HCT116 (cell line): ENCODE measurements at regions not wholly inside any gene's neighbourhood (a gene's known extent, or its start where the extent isn't known, plus 50 kb on each side); places are given as distances from the start of the nearest gene placed in this dataset.

Experiments used
- ATAC-seq: fragments of 200-7000 bp; cut with Tn5 transposase; 2 replicates; pipeline ENCODE4 v1.9.1; 2020; ENCODE audit warnings: mild to moderate bottlenecking, moderate library complexity
- BruUV-seq: library from RNA; stranded (reverse); fragments of 400-500 nt; replicated peaks from 2 replicates; lab custom pipeline; 2021; lab: Mats Ljungman, UMichigan
- CTCF ChIA-PET: fragments of 300-600 bp; sonication (Branson Sonifier 250); formaldehyde crosslinking; loops from one replicate; lab custom pipeline; 2021; ENCODE audit warnings: antibody characterized with exemption; lab: Charles Lee
- POLR2A ChIA-PET: fragments of 300-600, 350-600 bp; sonication (Branson Sonifier 250); formaldehyde crosslinking; loops from one replicate; lab custom pipeline; 2021; ENCODE audit warnings: antibody characterized with exemption; lab: Charles Lee
- RAD21 ChIA-PET, 2 experiments: fragments of 300-600 bp; sonication (Branson Sonifier 250); formaldehyde crosslinking; loops; one replicate each; lab custom pipeline; 2023; ENCODE audit warnings: low total read pairs in 2 of 2; ENCODE audit not compliant: uncharacterized antibody in 2 of 2, unreplicated experiment in 2 of 2, low non-redundant PET in 1 of 2; lab: Charles Lee
- DNase-seq: peaks from one replicate; pipeline ENCODE4 v3.0.0-alpha.2; 2010; ENCODE audit warnings: low read depth, low spot score
- H2AFZ ChIP-seq: fragments of 200-600 bp; shearing (Covaris generic), sonication (generic); 2 replicates; pipeline ENCODE4 v1.6.1; 2017; ENCODE audit warnings: low read depth, mixed run types, mixed read lengths, antibody characterized with exemption, low read length; ENCODE audit not compliant: poor library complexity, severe bottlenecking
- H3K27ac ChIP-seq: 2 replicates; pipeline ENCODE4 v1.5.1; 2012; ENCODE audit warnings: low read depth, low read length
- H3K27me3 ChIP-seq: fragments of 200-600 bp; sonication (generic); 2 replicates; pipeline ENCODE4 v1.6.1; 2016; ENCODE audit warnings: mixed run types, low read length, mixed read lengths; ENCODE audit not compliant: insufficient read depth
- H3K36me3 ChIP-seq, 2 experiments: fragments of 200-500 bp in 1 of 2; fragments of 200-600 bp in 1 of 2; sonication (Bioruptor generic) in 1 of 2; sonication (generic) in 1 of 2; 2 replicates each; pipeline versions ENCODE4 v1.5.1 to v1.6.1; 2014 to 2016; ENCODE audit warnings: low read length in 2 of 2, inconsistent platforms in 1 of 2, mixed read lengths in 1 of 2, mixed run types in 1 of 2; ENCODE audit not compliant: insufficient read depth in 2 of 2, control insufficient read depth in 1 of 2
- H3K4me1 ChIP-seq, 2 experiments: fragments of 200-600 bp in 1 of 2; sonication (generic) in 1 of 2; 2 replicates each; pipeline versions ENCODE4 v1.5.1 to v1.6.1; 2012 to 2017; ENCODE audit warnings: low read length in 2 of 2, inconsistent platforms in 1 of 2, mild to moderate bottlenecking in 1 of 2, mixed read lengths in 1 of 2, mixed run types in 1 of 2, moderate library complexity in 1 of 2; ENCODE audit not compliant: insufficient read depth in 2 of 2, control insufficient read depth in 1 of 2
- H3K4me2 ChIP-seq: fragments of 200-600 bp; sonication (generic); 2 replicates; pipeline ENCODE4 v1.6.1; 2017; ENCODE audit warnings: mixed run types, low read length, mixed read lengths
- H3K4me3 ChIP-seq, 2 experiments: fragments of 200-600 bp in 1 of 2; sonication (generic) in 1 of 2; replicated peaks in 1 of 2; 2 replicates each; pipeline ENCODE4 v1.5.1; 2011 to 2016; ENCODE audit warnings: low read length in 2 of 2, control low read depth in 1 of 2, low read depth in 1 of 2, mild to moderate bottlenecking in 1 of 2, mixed read lengths in 1 of 2, mixed run types in 1 of 2
- H3K79me2 ChIP-seq: fragments of 200-600 bp; sonication (generic); 2 replicates; pipeline ENCODE4 v1.6.1; 2017; ENCODE audit warnings: mild to moderate bottlenecking, mixed run types, low read length, moderate library complexity, mixed read lengths; ENCODE audit not compliant: insufficient read depth
- H3K9ac ChIP-seq: fragments of 200-600 bp; sonication (generic); 2 replicates; pipeline ENCODE4 v1.6.1; 2016; ENCODE audit warnings: low read length, mixed read lengths
- H3K9me2 ChIP-seq: fragments of 200-600 bp; sonication (generic), shearing (Covaris generic); 2 replicates; pipeline ENCODE4 v1.6.1; 2017; ENCODE audit warnings: mixed run types, mild to moderate bottlenecking, moderate library complexity; ENCODE audit not compliant: insufficient read depth
- H3K9me3 ChIP-seq, 2 experiments: fragments of 200-500 bp in 1 of 2; fragments of 200-600 bp in 1 of 2; sonication (Bioruptor generic) in 1 of 2; sonication (generic) in 1 of 2; 2 replicates each; pipeline ENCODE4 v1.6.1; 2014 to 2017; ENCODE audit warnings: low read length in 2 of 2, mixed read lengths in 2 of 2, inconsistent platforms in 1 of 2, low read depth in 1 of 2, mild to moderate bottlenecking in 1 of 2, mixed run types in 1 of 2, moderate library complexity in 1 of 2; ENCODE audit not compliant: control insufficient read depth in 1 of 2, insufficient read depth in 1 of 2
- H4K20me1 ChIP-seq: fragments of 200-600 bp; sonication (generic), shearing (Covaris generic); 2 replicates; pipeline ENCODE4 v1.6.1; 2017; ENCODE audit warnings: mixed run types, mild to moderate bottlenecking, moderate library complexity; ENCODE audit not compliant: insufficient read depth
- EGR1 ChIP-seq: IDR thresholded peaks from 2 replicates; pipeline ENCODE4 v1.6.1; 2012; ENCODE audit warnings: low read depth
- ELF1 ChIP-seq: IDR thresholded peaks from 2 replicates; pipeline ENCODE4 v1.6.1; 2012; ENCODE audit warnings: low read depth, borderline replicate concordance
- EZH2 ChIP-seq: fragments of 200-600 bp; sonication (generic); IDR thresholded peaks from 2 replicates; pipeline ENCODE4 v1.6.1; 2017; ENCODE audit warnings: antibody characterized with exemption, mixed run types
- FOSL1 ChIP-seq: IDR thresholded peaks from 2 replicates; pipeline ENCODE4 v1.6.1; 2012; ENCODE audit warnings: low read depth
- SP1 ChIP-seq: IDR thresholded peaks from 2 replicates; pipeline ENCODE4 v1.6.1; 2012; ENCODE audit warnings: low read depth
- SRF ChIP-seq: IDR thresholded peaks from 2 replicates; pipeline ENCODE4 v1.6.1; 2012; ENCODE audit warnings: low read depth
- TCF7L2 ChIP-seq: IDR thresholded peaks from 2 replicates; pipeline ENCODE4 v1.7.0; 2011; ENCODE audit warnings: borderline replicate concordance, inconsistent platforms; ENCODE audit not compliant: insufficient read depth, insufficient read length; ENCODE audit errors: extremely low read depth
- YY1 ChIP-seq: IDR thresholded peaks from 2 replicates; pipeline ENCODE4 v1.6.1; 2011; ENCODE audit warnings: low read length, low read depth, moderate library complexity, mild to moderate bottlenecking; ENCODE audit not compliant: insufficient replicate concordance; ENCODE audit errors: extremely low read depth
- ZFX ChIP-seq: fragments of 450-650 bp; IDR thresholded peaks from 2 replicates; pipeline ENCODE4 v1.6.1; 2017
- ZNF274 ChIP-seq: fragments of 200-500 bp; sonication (Bioruptor generic); IDR thresholded peaks from 2 replicates; pipeline ENCODE4 v1.6.1; 2014; ENCODE audit warnings: mild to moderate bottlenecking, low read depth, low read length, inconsistent platforms
- intact Hi-C: fragments of 100-400 bp; cut with micrococcal nuclease; formaldehyde crosslinking; loops from 2 replicates; pipeline ENCODE4 v1.10.0; 2022
- TF ChIP-seq, protein P1 (sequence below): IDR thresholded peaks from 2 replicates; pipeline ENCODE4 v1.6.1; 2011; ENCODE audit warnings: mild to moderate bottlenecking, low read length, moderate library complexity; ENCODE audit not compliant: insufficient replicate concordance; ENCODE audit errors: extremely low read depth
- TF ChIP-seq, protein P2 (sequence below): IDR thresholded peaks from 2 replicates; pipeline ENCODE4 v1.6.1; 2012; ENCODE audit warnings: low read depth
- TF ChIP-seq, protein P3 (sequence below): IDR thresholded peaks from 2 replicates; pipeline ENCODE4 v1.6.1; 2012

DNA sequence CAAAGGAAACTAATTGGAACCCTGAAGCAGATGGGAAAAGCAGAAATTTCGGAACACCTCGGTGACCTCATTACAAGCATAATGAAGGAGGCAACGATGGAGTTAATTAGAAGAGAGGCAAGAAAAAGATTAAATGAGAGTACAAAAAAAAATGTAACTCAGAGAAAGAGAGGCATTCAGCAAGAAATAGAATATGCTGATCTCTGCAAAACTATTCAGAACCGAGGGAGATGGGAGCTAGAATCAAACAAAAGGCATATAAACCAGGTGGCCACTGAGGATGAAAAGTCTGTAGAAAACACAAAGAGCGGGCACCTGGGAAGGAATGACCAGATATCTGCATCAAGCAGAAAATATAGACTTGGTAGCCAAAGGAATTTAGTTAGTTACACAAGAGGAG, 118.9 kb downstream of the CETN3 start:
- intact Hi-C loops, result no loop called here

More for the DNA sequence above, 118.9 kb downstream of the CETN3 start:
- Histone ChIP-seq H3K36me3 (no peaks in the 10 kb centered on the region), H3K9me2 (no peaks in the 10 kb centered on the region), H3K4me3 (no peak overlapping the region), H3K9me3 (no peaks in the 10 kb centered on the region), H4K20me1 (no peaks in the 10 kb centered on the region), H3K9ac (no peak overlapping the region), H3K79me2 (no peaks in the 10 kb centered on the region), H3K27me3 (no peaks in the 10 kb centered on the region), H3K27ac (no peak overlapping the region), H3K4me2 (no peak overlapping the region), H2AFZ (no peak overlapping the region), H3K4me1 (no peaks in the 10 kb centered on the region)
- BruUV-seq, result no TSS peak
- ChIA-PET CTCF (no interaction called here), RAD21 (no interaction called here), POLR2A (no interaction called here)
- no peak for TF ChIP-seq EZH2
- no peak for TF ChIP-seq SP1
- no peak for TF ChIP-seq YY1
- no peak for TF ChIP-seq EGR1
- TF ChIP-seq, protein P1, sequence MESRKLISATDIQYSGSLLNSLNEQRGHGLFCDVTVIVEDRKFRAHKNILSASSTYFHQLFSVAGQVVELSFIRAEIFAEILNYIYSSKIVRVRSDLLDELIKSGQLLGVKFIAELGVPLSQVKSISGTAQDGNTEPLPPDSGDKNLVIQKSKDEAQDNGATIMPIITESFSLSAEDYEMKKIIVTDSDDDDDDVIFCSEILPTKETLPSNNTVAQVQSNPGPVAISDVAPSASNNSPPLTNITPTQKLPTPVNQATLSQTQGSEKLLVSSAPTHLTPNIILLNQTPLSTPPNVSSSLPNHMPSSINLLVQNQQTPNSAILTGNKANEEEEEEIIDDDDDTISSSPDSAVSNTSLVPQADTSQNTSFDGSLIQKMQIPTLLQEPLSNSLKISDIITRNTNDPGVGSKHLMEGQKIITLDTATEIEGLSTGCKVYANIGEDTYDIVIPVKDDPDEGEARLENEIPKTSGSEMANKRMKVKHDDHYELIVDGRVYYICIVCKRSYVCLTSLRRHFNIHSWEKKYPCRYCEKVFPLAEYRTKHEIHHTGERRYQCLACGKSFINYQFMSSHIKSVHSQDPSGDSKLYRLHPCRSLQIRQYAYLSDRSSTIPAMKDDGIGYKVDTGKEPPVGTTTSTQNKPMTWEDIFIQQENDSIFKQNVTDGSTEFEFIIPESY, result no peak
- TF ChIP-seq ZFX, result no peak
- TF ChIP-seq ZNF274, result no peak
- TF ChIP-seq SRF, result no peak
- TF ChIP-seq, protein P2, sequence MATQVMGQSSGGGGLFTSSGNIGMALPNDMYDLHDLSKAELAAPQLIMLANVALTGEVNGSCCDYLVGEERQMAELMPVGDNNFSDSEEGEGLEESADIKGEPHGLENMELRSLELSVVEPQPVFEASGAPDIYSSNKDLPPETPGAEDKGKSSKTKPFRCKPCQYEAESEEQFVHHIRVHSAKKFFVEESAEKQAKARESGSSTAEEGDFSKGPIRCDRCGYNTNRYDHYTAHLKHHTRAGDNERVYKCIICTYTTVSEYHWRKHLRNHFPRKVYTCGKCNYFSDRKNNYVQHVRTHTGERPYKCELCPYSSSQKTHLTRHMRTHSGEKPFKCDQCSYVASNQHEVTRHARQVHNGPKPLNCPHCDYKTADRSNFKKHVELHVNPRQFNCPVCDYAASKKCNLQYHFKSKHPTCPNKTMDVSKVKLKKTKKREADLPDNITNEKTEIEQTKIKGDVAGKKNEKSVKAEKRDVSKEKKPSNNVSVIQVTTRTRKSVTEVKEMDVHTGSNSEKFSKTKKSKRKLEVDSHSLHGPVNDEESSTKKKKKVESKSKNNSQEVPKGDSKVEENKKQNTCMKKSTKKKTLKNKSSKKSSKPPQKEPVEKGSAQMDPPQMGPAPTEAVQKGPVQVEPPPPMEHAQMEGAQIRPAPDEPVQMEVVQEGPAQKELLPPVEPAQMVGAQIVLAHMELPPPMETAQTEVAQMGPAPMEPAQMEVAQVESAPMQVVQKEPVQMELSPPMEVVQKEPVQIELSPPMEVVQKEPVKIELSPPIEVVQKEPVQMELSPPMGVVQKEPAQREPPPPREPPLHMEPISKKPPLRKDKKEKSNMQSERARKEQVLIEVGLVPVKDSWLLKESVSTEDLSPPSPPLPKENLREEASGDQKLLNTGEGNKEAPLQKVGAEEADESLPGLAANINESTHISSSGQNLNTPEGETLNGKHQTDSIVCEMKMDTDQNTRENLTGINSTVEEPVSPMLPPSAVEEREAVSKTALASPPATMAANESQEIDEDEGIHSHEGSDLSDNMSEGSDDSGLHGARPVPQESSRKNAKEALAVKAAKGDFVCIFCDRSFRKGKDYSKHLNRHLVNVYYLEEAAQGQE, result no peak
- no peak for TF ChIP-seq FOSL1
- TF ChIP-seq, protein P3, sequence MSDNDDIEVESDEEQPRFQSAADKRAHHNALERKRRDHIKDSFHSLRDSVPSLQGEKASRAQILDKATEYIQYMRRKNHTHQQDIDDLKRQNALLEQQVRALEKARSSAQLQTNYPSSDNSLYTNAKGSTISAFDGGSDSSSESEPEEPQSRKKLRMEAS, result no peak
- TF ChIP-seq TCF7L2, result no peak
- no peak for TF ChIP-seq ELF1
- DNase-seq (no peak), ATAC-seq (no peak)
